ENCODE measurements at regions not wholly inside any gene's neighbourhood (a gene's known extent, or its start where the extent isn't known, plus 50 kb on each side); places are given as distances from the start of the nearest gene placed in this dataset.

- no peak for DNase-seq (ENCODE audit: low read depth in 3 of 3, low spot score in 1 of 3)
These were observed 100.4 kb upstream of the SLC44A1 start for GRCh38 chr9:105144076-105144475.

DNA sequence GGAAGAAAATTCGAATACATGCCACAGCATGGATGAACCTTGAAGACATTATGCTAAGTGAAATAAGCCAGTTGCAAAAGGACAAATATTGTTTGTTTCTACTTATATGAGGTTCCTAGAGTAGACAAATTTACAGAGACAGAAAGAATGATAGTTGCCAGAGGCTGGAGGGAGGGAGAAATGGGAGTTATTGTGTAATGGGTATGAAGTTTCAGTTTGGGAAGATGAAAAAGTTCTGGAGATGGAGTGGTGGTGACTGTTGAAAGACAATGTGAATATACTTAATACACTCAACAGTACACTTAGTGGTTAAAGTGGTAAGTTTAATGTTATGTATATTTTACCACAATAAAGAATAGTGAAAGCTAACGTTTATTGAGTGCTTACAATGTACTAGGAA is 99.6 kb upstream of the SLC44A1 start:
- no peak for DNase-seq (ENCODE audit: low read depth in 3 of 3, low spot score in 1 of 3)

DNA sequence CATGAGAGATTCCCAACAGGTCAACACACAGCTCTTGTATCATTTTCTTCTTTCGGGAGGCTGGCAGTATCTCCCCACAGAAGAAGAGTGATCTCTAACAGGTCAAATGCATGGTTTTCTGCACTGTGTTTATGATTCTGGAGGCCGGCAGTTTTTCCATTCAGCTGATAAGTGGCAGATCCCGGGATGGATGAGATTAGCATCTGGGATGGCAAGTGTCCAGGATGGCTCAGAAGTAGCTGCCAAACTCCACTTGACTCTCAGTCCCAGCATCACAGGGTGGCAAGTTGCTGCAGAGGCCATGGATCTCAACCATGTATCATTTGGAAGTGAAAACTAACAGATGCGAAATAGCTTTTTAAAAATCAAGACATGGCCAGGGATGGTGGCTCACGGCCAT is 97.8 kb upstream of the SLC44A1 start:
- no peak for DNase-seq (ENCODE audit: low read depth in 3 of 3, low spot score in 1 of 3)

DNA sequence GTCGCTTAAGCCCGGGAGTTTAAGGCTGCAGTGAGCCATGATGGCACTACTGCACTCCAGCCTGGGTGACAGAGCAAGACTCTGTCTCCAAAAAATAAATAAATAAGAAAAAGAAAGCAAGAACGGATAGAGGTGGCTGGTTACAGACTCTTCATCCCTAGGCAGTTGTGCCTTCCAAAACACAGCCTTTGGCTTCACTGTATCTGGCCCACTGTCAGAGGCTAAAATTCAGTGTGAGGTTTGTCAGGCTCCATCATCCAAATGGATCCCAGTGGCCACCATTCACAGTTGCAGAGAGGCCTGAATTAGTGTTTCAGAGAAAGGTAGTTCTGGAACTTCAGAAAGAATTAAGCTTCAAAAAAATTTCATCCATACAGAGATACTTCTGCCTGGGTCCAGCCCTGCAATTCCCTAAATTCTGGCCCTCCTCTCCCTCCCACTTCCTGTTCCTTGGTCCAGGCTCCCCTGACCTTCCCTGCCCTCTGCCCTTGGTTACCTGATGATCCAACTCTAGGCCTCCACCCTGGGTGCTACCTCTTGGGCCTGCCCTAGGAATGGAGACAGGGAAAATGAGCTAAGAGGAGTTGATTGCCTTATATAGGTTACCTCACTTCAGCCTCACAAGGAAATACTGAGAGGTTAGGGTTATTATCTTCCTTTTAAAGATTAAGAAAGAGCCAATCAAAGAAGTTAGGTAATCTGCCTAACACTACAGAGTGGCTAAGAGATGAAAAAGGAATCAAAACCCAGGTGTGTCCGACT is 97.2 kb upstream of the SLC44A1 start:
- no peak for DNase-seq (ENCODE audit: low read depth in 3 of 3, low spot score in 1 of 3)

DNA sequence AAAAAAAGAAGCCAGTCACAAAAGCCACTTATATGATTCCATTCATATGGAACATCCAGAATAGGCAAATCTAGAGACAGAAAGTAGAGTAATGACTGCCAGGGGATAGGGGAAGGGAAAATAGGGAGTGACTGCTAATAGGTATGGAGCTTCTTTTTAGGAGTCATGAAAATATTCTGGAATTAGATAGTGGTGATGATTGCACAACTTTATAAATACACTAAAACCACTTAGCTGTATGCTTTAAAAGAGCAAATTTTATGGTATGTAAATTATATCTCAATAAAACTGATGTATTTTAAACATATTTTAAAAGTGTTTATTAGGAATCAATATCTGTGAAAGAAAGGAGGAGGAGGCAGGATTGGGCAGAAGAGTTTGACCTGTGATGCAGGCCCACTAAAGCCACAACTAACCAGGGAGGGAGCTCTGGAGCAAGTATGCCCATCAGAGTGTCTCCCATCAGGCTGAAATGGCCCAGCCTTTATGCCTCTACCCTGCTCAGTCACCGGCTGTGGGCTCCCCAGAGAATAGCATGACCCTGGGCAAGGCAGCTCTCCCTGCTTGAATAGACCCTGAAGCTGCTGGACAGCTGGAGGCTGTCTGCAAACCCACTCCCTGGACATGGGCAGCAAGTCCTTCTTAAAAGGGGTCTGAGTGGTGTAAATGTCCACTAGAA is 96.0 kb upstream of the SLC44A1 start:
- no peak for DNase-seq (ENCODE audit: low read depth in 3 of 3, low spot score in 1 of 3)

GRCh38 chr9:105150991-105151685 is 93.3 kb upstream of the SLC44A1 start:
- DNase-seq (ENCODE audit: low read depth in 3 of 3, low spot score in 1 of 3): no peak

GRCh38 chr9:105151686-105151995 is 92.8 kb upstream of the SLC44A1 start:
- DNase-seq (ENCODE audit: low read depth in 3 of 3, low spot score in 1 of 3): no peak

- DNase-seq (ENCODE audit: low read depth in 3 of 3, low spot score in 1 of 3): no peak
These were observed 89.7 kb upstream of the SLC44A1 start for GRCh38 chr9:105154723-105155191.

DNA sequence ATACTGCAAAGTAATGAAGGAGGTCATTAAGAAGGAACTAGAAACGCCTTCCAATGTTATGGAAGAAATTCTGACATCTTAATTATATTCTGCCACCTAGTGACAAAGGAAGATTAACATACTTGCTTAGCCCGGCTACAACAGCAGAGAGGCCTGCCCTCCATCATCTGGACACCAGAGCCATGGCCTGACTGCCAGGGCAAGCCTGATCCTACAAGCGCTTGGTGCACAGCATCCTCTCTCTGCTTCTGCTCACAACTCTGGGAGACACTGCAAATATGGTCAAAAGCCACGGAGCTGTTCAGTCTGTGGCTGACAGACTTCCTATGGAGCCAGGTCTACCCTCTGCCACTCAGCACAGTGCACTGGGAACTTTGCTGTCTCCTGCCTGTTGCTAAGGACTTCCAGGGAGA is 87.3 kb upstream of the SLC44A1 start:
- DNase-seq (ENCODE audit: low read depth in 3 of 3, low spot score in 1 of 3): no peak

- DNase-seq (ENCODE audit: low read depth in 3 of 3, low spot score in 1 of 3): no peak
These were observed 86.4 kb upstream of the SLC44A1 start for GRCh38 chr9:105158020-105158419.

DNA sequence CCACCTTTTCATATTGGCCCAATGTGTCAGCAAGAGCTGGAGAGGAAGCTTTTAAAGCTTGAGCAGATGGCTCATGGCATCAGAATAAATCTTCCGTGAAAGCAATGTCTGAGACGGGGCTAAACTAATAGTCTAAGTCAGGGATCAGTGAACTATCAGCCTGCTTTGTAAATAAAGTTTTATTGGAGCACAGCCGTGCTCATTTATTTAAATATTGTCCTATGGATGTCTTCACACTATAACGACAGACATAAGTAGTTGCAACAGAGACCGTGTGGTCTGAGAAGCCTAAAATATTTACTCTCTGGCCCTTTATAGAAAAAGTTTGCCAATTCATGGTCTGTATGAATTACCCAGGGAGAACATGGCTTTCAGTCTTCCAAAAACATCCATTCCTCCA is 85.6 kb upstream of the SLC44A1 start:
- no peak for DNase-seq (ENCODE audit: low read depth in 3 of 3, low spot score in 1 of 3)

DNA sequence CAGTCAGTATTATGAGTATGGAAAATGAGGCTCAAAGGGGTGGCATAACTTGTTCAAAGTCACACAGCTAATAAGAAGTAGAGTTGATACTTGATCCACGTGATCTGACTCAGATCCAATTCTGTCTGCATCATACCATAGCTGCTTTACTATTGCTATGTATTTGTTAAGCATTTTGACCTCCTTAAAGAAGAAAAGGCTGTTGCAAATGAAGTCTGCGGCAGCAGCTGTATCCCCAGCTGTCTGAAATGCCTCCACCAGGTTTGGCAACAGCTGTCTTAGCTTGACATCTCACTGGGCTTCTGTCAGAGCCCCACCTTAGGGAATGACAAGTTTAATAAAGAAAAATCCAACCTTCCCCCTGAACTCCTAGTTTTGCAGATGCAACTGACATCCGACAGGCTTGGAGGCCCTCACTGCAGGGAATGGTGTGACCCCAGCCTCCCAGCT is 75.6 kb upstream of the SLC44A1 start:
- DNase-seq (ENCODE audit: low read depth in 3 of 3, low spot score in 1 of 3): no peak

DNA sequence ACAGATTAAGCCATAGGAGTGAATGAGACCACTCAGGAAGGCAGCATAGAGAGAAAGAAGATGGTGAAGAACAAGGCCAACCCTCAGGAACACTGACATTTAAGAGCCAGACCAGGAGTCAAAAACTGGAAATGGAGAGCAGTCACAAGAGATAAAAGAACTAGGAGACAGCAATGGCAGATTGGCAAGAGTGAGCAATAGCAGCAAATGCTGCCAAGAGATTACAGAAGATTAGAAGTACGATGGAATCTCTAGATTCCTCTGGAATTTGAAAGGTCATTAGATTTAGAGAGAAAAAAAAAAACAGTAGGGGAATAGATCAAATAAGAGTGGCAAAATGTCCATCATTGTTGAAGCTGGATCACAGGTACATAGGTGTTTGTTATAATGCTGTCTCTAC is 73.4 kb upstream of the SLC44A1 start:
- DNase-seq (ENCODE audit: low read depth in 3 of 3, low spot score in 1 of 3): no peak

- DNase-seq (ENCODE audit: low read depth in 3 of 3, low spot score in 1 of 3): no peak
These were observed 72.9 kb upstream of the SLC44A1 start for GRCh38 chr9:105171589-105171988.

DNA sequence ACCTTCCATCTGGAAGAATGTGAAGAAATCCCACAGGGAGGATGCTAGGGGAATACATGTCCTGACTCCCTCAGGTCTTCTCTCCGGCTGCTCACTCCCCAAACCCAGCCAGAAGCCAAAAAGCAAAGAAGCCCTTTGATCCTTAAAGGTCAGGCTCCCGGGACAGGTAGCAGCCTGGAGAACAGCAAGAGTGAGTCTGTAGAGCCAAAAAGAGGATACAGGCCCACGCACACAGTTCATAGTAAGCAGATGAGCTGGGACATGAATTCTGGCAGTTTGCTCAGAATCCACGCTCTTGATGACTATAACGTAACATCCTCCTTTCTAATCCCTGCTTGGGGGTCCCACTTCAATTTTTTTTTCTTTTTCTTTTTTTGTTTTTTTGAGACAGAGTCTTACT is 72.0 kb upstream of the SLC44A1 start:
- no peak for DNase-seq (ENCODE audit: low read depth in 3 of 3, low spot score in 1 of 3)

GRCh38 chr9:105173306-105173705 is 71.1 kb upstream of the SLC44A1 start:
- no peak for DNase-seq (ENCODE audit: low read depth in 3 of 3, low spot score in 1 of 3)

DNA sequence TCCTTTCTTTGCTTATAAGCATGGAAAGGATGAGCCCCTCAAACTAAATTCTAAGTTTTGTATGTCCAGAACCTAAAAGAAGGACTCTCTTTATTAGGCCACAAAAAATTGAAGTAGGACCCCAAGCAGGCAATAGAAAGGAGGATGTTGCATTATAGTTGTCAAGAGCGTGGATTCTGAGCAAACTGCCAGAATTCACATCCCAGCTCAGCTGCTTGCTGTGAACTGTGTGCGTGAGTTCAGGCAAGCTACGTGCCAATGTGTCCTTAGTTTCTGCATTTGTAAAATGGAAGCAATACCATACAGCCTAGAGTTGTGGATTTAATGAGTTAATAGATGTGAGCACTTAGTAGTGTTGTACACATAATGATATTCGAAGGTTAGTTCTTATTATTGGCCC is 70.6 kb upstream of the SLC44A1 start:
- no peak for DNase-seq (ENCODE audit: low read depth in 3 of 3, low spot score in 1 of 3)

GRCh38 chr9:105176194-105176593 is 68.3 kb upstream of the SLC44A1 start:
- no peak for DNase-seq (ENCODE audit: low read depth in 3 of 3, low spot score in 1 of 3)

GRCh38 chr9:105178076-105178475 is 66.4 kb upstream of the SLC44A1 start:
- no peak for DNase-seq (ENCODE audit: low read depth in 3 of 3, low spot score in 1 of 3)

DNA sequence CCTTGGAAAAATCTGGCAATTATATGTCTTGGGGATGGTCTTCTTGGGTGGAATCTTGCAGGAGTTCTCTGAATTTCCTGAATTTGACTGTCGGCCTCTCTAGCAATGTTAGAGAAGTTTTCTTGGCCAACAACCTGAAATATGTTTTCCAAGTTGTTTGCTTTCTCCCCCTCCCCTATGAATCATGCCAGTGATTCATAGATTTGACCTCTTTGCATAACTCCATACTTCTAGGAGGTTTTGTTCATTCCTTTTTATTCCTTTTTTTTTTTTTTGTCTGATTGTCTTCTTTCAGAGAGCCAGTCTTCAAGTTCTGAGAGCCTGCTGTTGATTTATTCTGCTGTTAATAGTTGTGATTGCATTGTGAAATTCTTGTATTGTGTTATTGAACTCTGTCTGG is 56.7 kb upstream of the SLC44A1 start:
- DNase-seq (ENCODE audit: low read depth in 3 of 3, low spot score in 1 of 3): no peak

- DNase-seq (ENCODE audit: low read depth in 3 of 3, low spot score in 1 of 3): no peak
These were observed 55.7 kb upstream of the SLC44A1 start for GRCh38 chr9:105188746-105189145.

- no peak for DNase-seq (ENCODE audit: low read depth in 3 of 3, low spot score in 1 of 3)
These were observed 52.8 kb upstream of the SLC44A1 start for GRCh38 chr9:105191508-105192121.

All from stimulated activated CD4-positive, alpha-beta T cell treated with anti-CD3 and anti-CD28 coated beads, TNF-alpha, amount 100 ng/mL, for 1 hour (primary cell).